Lung (tissue), 11 donors: ENCODE measurements at regions not wholly inside any gene's neighbourhood (a gene's known extent, or its start where the extent isn't known, plus 50 kb on each side); places are given as distances from the start of the nearest gene placed in this dataset.

Experiments
- ATAC-seq: fragments of 200-7000 bp; cut with Tn5 transposase; one replicate; pipeline ENCODE4 v1.9.1; 2020; ENCODE audit warnings: moderate number of reproducible peaks; ENCODE audit not compliant: insufficient read depth, low FRiP score
- DNase-seq, 3 donors: peaks; one replicate each; pipeline ENCODE4 v3.0.0-alpha.2; 2013 to 2017
- H3K27ac ChIP-seq, 2 donors: one replicate each; pipeline ENCODE4 v1.5.1; 2013; ENCODE audit warnings: mild to moderate bottlenecking in 2 of 2, moderate library complexity in 2 of 2, control low read depth in 1 of 2, inconsistent platforms in 1 of 2, low read depth in 1 of 2, low read length in 1 of 2
- H3K27me3 ChIP-seq, 3 donors: one replicate each; pipeline ENCODE4 v1.5.1; 2013; ENCODE audit warnings: low read length in 2 of 3; ENCODE audit not compliant: control insufficient read depth in 3 of 3, insufficient read depth in 3 of 3
- H3K36me3 ChIP-seq, 4 donors: one replicate each; pipeline ENCODE4 v1.5.1; 2013; ENCODE audit warnings: low read length in 4 of 4, mild to moderate bottlenecking in 1 of 4, moderate library complexity in 1 of 4; ENCODE audit not compliant: control insufficient read depth in 4 of 4, insufficient read depth in 4 of 4
- H3K4me1 ChIP-seq, 5 donors: one replicate each; pipeline ENCODE4 v1.5.1; 2013; ENCODE audit warnings: low read length in 5 of 5, mild to moderate bottlenecking in 2 of 5, moderate library complexity in 1 of 5; ENCODE audit not compliant: control insufficient read depth in 5 of 5, insufficient read depth in 5 of 5
- H3K4me3 ChIP-seq: one replicate; pipeline ENCODE4 v1.5.1; 2013; ENCODE audit warnings: mild to moderate bottlenecking, control low read depth, moderate library complexity
- H3K9ac ChIP-seq, 2 donors: one replicate each; pipeline ENCODE4 v1.5.1; 2013; ENCODE audit warnings: low read length in 2 of 2, control low read depth in 1 of 2; ENCODE audit not compliant: insufficient read depth in 1 of 2
- H3K9me3 ChIP-seq, 4 donors: one replicate each; pipeline ENCODE4 v1.5.1; 2013; ENCODE audit warnings: low read length in 3 of 4, mild to moderate bottlenecking in 1 of 4, moderate library complexity in 1 of 4; ENCODE audit not compliant: control insufficient read depth in 4 of 4, insufficient read depth in 3 of 4
- CTCF ChIP-seq: IDR thresholded peaks from 2 replicates; pipeline ENCODE4 v1.5.1; 2012; ENCODE audit warnings: mild to moderate bottlenecking; ENCODE audit errors: control extremely low read depth, extremely low read depth
- WGBS, 2 donors: extraction: QIAGEN DNeasy Blood & Tissue Kit; methylation state at CpG; one replicate each; pipeline ENCODE4 v1.1.7; 2013; 5-methylcytosine and 5-hydroxymethylcytosine counted together
- donor health status: control.
- donor health status: control.
- donor health status: Bipolar disorder and iron deficiency.
- donor health status: healthy.
- donor health status: DM: yes; HTN: yes; CAD: no.

GRCh38 chr10:121024905-121025584 is 173.9 kb downstream of the WDR11 start:
- H3K4me1 ChIP-seq: peaks cover 0 to 13% (median 3%) of the 10 kb centered on the region in 5 donors
- DNase-seq: no peak
- no peaks in the 10 kb centered on the region for H3K27me3 ChIP-seq
- TF ChIP-seq CTCF: no peak
- no peak overlapping the region for H3K27ac ChIP-seq
- no peaks in the 10 kb centered on the region for H3K36me3 ChIP-seq
- H3K9me3 ChIP-seq: no peaks in the 10 kb centered on the region
- H3K9ac ChIP-seq: no peak overlapping the region
- WGBS, 2 donors: 74 to 83% methylated on average over 8 of the region's 8 CpGs
- H3K4me3 ChIP-seq: no peak overlapping the region
- ATAC-seq: peak; percentile 19

- Histone ChIP-seq H3K4me3 (no peak overlapping the region), H3K36me3 (no peaks in the 10 kb centered on the region), H3K9ac (no peak overlapping the region), H3K9me3 (no peaks in the 10 kb centered on the region), H3K27ac (no peak overlapping the region), H3K27me3 (no peaks in the 10 kb centered on the region), H3K4me1 (peaks cover 0 to 13% (median 3%) of the 10 kb centered on the region in 5 donors)
- DNase-seq (peak in 2 of 3 donors; percentile 25 to 68), ATAC-seq (no peak)
- 56 to 79% methylated on average over 3 of the region's 3 CpGs for WGBS, 2 donors
- no peak for TF ChIP-seq CTCF
Measured at GRCh38 chr10:121025731-121026130, 174.6 kb downstream of the WDR11 start.

- no peaks in the 10 kb centered on the region for H3K36me3 ChIP-seq
- H3K27ac ChIP-seq: no peak overlapping the region
- no peak overlapping the region for H3K9ac ChIP-seq
- ATAC-seq (no peak), DNase-seq (peak; percentile 28 to 66 (median 50))
- peaks cover 0 to 13% (median 3%) of the 10 kb centered on the region in 5 donors for H3K4me1 ChIP-seq
- H3K9me3 ChIP-seq: no peaks in the 10 kb centered on the region
- H3K27me3 ChIP-seq: no peaks in the 10 kb centered on the region
- H3K4me3 ChIP-seq: no peak overlapping the region
- no peak for TF ChIP-seq CTCF
- WGBS, 2 donors: 56 to 63% methylated on average over 4 of the region's 4 CpGs
Measured at GRCh38 chr10:121027371-121027770, 176.2 kb downstream of the WDR11 start.

- TF ChIP-seq CTCF: no peak
- DNase-seq (no peak), ATAC-seq (no peak)
- H3K27ac ChIP-seq: no peak overlapping the region
- 61 to 74% methylated on average over 3 of the region's 3 CpGs for WGBS, 2 donors
- H3K27me3 ChIP-seq: no peaks in the 10 kb centered on the region
- H3K4me1 ChIP-seq: peaks cover 0 to 22% (median 7%) of the 10 kb centered on the region in 5 donors
- no peak overlapping the region for H3K9ac ChIP-seq
- H3K36me3 ChIP-seq: no peaks in the 10 kb centered on the region
- H3K4me3 ChIP-seq: no peak overlapping the region
- no peaks in the 10 kb centered on the region for H3K9me3 ChIP-seq
Measured at GRCh38 chr10:121032460-121032859, 181.3 kb downstream of the WDR11 start.
